ENCODE measurements at regions not wholly inside any gene's neighbourhood (a gene's known extent, or its start where the extent isn't known, plus 50 kb on each side); places are given as distances from the start of the nearest gene placed in this dataset.

- TF ChIP-seq CTCF (IDR thresholded peaks at IDR 0.05): no peak
- TF ChIP-seq POLR2A (IDR thresholded peaks at IDR 0.05): no peak
Measured at GRCh38 chr14:98118749-98119148, 1153.2 kb downstream of the BCL11B start.
